ENCODE measurements at regions not wholly inside any gene's neighbourhood (a gene's known extent, or its start where the extent isn't known, plus 50 kb on each side); places are given as distances from the start of the nearest gene placed in this dataset.

DNA sequence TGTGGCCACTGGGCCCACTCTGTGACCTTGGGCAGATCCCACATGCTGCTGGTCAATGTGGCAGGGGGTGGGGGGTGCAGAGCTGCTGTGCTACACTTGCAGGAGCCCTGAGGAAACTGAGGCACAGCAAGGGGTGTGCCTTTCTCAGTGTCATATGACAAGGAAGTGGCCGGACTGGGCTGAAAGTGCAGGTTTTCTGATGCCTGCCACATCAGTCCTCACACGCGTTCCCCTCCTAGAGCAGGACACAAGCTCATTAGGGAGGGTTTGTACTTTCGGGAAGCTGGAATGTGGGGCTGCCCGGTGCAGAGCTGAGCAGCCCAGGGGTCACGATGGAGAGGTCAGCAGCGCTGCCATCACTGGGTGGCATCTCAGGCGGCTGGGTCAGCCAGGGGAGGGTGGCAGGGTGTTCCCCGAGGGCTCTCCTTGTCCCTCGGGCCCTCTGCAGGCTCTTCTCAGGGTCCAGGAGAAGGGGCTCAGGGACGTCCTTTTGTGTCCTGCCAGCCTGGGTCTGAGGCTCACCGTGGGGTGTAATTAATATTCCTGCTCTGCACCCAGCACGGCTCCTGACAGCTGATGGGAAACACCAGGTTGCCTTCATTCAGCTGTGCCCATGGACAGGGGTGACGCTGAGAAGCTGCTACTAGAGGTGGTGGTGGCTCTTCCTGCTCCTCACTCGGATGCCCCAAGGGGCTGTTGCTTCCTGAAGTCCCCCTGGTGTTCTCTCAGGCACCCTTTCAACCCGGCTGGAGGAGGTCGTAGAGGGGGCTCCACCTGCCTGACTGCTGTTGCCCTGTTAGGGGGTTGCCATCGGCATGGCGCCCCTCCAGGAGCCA is 62.1 kb upstream of the HDAC4 start:
- H3K4me1 Mint-ChIP-seq (ENCODE audit: low read depth) = no peaks in the 10 kb centered on the region
- no peak for TF ChIP-seq CTCF (IDR thresholded peaks at IDR 0.05)
- peaks cover 4% of the 10 kb centered on the region; the same call in 1 of the 2 replicates for H3K9me3 Mint-ChIP-seq
- no peak for DNase-seq
- no peak overlapping the region for H3K27ac Mint-ChIP-seq
- H3K36me3 Mint-ChIP-seq (ENCODE audit: low read depth) = no peaks in the 10 kb centered on the region
- H3K4me3 Mint-ChIP-seq = no peak overlapping the region
- H3K27me3 Mint-ChIP-seq (ENCODE audit: insufficient read depth) = peaks cover 4% of the 10 kb centered on the region

GRCh38 chr2:239462191-239462515 is 61.3 kb upstream of the HDAC4 start:
- Mint-ChIP-seq H3K9me3 (peaks cover 4% of the 10 kb centered on the region; the same call in 1 of the 2 replicates), H3K4me3 (no peak overlapping the region), H3K36me3 (ENCODE audit: low read depth) (no peaks in the 10 kb centered on the region), H3K4me1 (ENCODE audit: low read depth) (no peaks in the 10 kb centered on the region), H3K27me3 (ENCODE audit: insufficient read depth) (peaks cover 4% of the 10 kb centered on the region), H3K27ac (no peak overlapping the region)
- DNase-seq = no peak
- TF ChIP-seq CTCF (IDR thresholded peaks at IDR 0.05) = no peak

DNA sequence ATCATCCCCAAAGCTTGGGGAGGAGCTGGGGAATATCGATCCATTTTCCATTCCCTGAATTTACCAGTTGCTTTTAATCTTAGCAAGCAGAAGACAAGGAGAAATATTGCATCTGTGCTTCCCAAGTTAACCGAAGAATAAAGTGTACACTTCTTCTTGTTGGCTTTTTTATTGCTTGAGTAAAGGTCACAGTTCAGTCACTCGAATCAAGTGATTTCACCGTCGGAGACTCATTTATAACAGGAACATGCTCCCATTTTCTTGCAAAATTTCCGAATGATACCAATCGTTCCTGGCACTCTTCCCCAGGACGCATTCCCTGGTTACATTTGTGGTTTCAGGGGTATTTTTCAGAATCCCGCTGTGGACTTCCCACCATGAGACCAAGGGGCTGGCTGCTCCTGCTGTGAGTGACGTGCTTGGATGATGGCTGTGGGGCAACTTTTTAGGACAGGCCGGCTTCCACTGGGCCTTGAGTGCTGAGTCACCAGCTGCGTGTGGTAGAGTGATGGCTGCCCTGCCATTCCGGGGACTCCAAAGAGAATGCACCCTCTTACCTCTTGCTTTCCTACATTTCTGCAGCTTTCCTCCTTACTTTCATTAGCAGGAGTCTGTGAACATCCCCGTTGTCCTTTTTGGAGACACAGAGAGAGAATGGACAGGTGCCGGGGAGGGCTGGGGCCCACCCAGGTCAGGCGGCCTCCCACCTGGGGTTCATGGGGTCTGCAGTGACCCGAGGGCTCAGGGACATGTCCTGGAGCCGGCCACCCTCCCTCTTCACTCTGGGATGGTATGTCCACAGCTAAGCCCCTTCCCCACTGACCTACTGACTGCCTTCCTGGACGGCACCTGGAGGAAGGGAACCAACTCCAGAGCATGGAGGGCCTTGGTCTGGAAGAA is 60.7 kb upstream of the HDAC4 start:
- H3K27me3 Mint-ChIP-seq (ENCODE audit: insufficient read depth) = peaks cover 4% of the 10 kb centered on the region

DNA sequence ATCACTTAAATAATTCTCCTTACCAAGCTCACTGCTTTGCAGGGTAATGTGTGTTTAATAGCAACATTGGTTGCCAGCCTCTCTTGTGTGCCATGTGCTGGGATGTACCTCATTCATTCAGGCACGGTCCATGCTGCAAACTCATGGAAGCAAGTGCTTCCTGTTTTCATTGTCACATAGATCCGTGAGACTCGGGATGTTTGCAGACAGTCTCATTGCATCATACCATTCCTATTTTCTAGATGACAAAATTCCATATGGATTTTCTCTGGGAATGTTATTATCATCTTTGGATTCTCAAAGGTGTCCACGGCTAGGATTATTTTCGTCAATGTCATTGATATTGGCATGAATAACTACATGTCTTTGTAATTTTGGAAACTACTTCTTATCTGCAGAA is 60.0 kb upstream of the HDAC4 start:
- no peaks in the 10 kb centered on the region for H3K4me1 Mint-ChIP-seq (ENCODE audit: low read depth)
- no peak overlapping the region for H3K27ac Mint-ChIP-seq
- no peak for DNase-seq
- H3K27me3 Mint-ChIP-seq (ENCODE audit: insufficient read depth) = peaks cover 4% of the 10 kb centered on the region
- no peaks in the 10 kb centered on the region for H3K36me3 Mint-ChIP-seq (ENCODE audit: low read depth)
- no peak overlapping the region for H3K4me3 Mint-ChIP-seq
- TF ChIP-seq CTCF (IDR thresholded peaks at IDR 0.05) = no peak
- H3K9me3 Mint-ChIP-seq = peaks cover 9% of the 10 kb centered on the region; the same call in 1 of the 2 replicates

More for the DNA sequence above, 60.7 kb upstream of the HDAC4 start:
- Mint-ChIP-seq H3K4me3 (no peak overlapping the region), H3K9me3 (peaks cover 7% of the 10 kb centered on the region; the same call in 1 of the 2 replicates), H3K36me3 (ENCODE audit: low read depth) (no peaks in the 10 kb centered on the region), H3K27ac (no peak overlapping the region), H3K4me1 (ENCODE audit: low read depth) (no peaks in the 10 kb centered on the region)
- no peak for DNase-seq
- TF ChIP-seq CTCF (IDR thresholded peaks at IDR 0.05) = no peak

- no peak for DNase-seq
- Mint-ChIP-seq H3K27ac (no peak overlapping the region), H3K27me3 (ENCODE audit: insufficient read depth) (peaks cover 4% of the 10 kb centered on the region), H3K36me3 (ENCODE audit: low read depth) (no peaks in the 10 kb centered on the region), H3K9me3 (peaks cover 13% of the 10 kb centered on the region; the same call in 1 of the 2 replicates), H3K4me1 (ENCODE audit: low read depth) (no peaks in the 10 kb centered on the region), H3K4me3 (no peak overlapping the region)
- TF ChIP-seq CTCF (IDR thresholded peaks at IDR 0.05) = no peak
Observed at GRCh38 chr2:239459606-239460005, 58.8 kb upstream of the HDAC4 start.

Measured in HFFc6 (cell line).